Activated effector memory CD4-positive, alpha-beta T cell treated with anti-CD3 and anti-CD28 coated beads, Interleukin-2, amount 50 U/mL, for 16 hours (primary cell): ENCODE measurements at regions not wholly inside any gene's neighbourhood (a gene's known extent, or its start where the extent isn't known, plus 50 kb on each side); places are given as distances from the start of the nearest gene placed in this dataset.
"Not testable (repeated sequence)": the region's sequence is repeated elsewhere in the genome, so short reads cannot be mapped to it uniquely, and the experiment has no call there.

Experiments
- DNase-seq: peaks from one replicate; pipeline ENCODE4 v3.0.0-alpha.2; 2020

DNA sequence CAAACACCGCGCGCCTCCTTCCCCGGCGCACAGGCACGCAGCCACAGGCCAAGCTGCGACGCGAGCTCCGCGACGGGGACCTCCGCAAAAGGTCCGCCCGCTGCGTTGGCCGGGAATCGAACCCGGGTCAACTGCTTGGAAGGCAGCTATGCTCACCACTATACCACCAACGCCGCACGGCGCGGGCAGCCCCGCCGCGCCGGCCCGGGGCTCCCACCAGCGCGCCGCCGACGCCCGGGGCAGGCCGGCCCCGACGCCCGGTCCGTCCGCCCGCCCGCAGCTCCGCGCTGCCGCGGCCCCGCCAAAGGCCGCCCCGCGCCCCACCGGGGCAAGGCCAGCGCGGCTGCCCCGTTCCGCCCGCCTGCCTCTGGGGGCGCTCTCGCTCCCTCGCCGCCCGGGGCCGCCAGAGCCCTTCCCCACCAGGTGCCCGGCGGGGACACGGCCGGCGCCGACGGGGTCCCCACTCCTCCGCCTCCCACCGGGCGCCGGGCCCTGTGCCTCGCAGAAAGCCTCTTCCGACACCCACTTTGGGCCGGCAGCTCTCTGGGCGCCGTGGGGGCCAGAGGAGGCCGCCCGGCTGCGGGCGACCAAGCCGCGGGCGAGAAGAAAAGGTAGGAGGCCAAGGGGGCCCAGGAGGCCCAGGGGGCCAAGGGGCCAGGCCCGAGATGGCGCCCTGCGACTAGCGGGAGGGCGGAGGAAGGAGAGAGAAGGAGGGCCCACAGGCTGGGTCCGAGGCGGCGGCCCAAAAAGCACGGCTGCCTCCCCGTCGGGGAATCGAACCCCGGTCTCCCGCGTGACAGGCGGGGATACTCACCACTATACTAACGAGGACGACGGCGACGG, 50.2 kb upstream of the FCGR2A start:
- not testable (repeated sequence) for DNase-seq

DNA sequence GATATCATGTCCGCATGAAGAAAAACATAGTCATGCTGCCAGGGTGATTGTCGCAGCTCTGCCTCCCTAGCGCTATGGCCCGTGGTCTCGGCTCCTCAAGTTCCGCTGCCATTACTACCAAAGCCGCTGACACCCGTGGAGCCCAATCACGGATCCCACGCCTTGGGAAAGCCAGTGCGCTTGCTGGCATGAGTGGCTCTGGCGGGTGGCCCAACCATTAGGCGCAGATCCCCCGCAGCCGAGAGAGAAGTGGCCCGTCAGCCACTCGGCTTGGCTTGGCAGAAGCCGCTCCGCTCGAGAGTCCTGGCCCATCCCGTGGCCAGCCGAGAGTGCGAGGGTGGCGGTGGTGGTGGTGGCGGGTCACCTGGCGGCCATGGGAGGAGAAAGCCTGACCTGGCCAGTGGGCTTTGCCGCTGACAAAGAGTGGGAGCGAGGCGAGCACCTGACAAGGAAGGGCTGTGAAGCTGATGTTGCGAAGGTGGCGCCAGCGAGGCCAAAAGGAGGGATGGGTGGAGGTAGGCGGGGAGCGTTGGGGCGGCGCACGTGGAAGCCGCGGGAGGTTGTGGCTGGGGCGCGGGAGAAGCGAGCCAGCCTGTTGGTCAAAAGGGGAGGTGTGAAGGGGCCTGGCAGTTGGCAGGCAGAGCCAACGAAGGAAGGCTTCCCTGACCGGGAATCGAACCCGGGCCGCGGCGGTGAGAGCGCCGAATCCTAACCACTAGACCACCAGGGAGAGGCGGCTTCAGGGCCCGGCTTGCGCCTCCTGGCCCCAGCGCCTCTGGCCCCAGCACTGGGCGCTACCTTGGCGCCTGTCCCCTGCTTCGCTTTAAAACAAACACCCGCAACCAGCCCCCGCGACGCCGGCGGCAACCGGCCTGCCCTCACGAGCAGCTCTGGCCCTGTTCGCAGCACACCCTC, 51.0 kb upstream of the FCGR2A start:
- not testable (repeated sequence) for DNase-seq

DNA sequence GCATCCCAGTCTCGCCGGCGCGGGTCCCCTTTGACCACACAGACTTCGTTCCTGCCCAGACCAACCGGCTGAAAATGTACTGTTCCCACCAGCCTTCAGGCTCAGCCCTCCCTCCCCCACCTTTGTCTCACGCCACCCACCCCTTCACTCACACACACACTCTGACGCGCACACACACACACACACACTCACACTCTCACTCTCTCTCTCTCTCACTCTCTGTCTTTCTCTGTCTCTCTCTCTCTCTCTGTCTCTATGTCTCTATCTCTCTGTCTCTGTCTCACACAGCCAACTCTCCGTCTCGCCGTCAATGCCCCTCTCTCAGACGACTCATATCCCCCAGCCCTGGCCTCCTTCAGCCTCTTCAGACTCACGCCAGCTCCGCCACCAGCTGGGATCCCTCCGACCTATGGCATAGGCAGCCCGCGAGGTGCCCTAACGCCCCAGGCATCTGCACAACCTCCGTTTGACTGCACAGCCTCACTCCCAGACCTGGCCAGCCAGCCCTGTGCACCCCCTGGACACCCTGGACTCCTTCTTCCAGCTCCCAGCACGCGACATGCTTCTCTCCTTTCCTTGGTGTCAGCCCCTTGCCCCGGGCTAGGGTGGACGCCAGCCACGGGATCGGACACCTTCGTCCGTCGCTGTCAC, 53.4 kb upstream of the FCGR2A start:
- DNase-seq, result not testable (repeated sequence)

- DNase-seq, result not testable (repeated sequence)
Measured at GRCh38 chr1:161447760-161448332, 57.4 kb upstream of the FCGR2A start.

DNA sequence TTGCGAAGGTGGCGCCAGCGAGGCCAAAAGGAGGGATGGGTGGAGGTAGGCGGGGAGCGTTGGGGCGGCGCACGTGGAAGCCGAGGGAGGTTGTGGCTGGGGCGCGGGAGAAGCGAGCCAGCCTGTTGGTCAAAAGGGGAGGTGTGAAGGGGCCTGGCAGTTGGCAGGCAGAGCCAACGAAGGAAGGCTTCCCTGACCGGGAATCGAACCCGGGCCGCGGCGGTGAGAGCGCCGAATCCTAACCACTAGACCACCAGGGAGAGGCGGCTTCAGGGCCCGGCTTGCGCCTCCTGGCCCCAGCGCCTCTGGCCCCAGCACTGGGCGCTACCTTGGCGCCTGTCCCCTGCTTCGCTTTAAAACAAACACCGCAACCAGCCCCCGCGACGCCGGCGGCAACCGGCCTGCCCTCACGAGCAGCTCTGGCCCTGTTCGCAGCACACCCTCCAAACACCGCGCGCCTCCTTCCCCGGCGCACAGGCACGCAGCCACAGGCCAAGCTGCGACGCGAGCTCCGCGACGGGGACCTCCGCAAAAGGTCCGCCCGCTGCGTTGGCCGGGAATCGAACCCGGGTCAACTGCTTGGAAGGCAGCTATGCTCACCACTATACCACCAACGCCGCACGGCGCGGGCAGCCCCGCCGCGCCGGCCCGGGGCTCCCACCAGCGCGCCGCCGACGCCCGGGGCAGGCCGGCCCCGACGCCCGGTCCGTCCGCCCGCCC, 58.1 kb upstream of the FCGR2A start:
- DNase-seq, result not testable (repeated sequence)

DNA sequence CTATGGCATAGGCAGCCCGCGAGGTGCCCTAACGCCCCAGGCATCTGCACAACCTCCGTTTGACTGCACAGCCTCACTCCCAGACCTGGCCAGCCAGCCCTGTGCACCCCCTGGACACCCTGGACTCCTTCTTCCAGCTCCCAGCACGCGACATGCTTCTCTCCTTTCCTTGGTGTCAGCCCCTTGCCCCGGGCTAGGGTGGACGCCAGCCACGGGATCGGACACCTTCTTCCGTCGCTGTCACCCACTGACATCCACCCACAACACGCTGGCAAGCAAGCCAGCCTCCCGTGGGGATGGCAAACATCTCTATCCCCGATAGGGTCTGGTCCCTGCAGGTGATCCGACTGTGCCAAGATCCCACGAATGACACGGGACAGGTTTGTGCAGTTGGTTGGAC, 60.5 kb upstream of the FCGR2A start:
- DNase-seq, result peak; percentile 71

DNA sequence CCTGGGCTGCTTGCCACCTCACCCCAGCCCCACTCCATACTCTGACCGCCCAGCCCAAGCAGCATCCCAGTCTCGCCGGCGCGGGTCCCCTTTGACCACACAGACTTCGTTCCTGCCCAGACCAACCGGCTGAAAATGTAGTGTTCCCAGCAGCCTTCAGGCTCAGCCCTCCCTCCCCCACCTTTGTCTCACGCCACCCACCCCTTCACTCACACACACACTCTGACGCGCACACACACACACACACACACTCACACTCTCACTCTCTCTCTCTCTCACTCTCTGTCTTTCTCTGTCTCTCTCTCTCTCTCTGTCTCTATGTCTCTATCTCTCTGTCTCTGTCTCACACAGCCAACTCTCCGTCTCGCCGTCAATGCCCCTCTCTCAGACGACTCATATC, 61.0 kb upstream of the FCGR2A start:
- DNase-seq, result not testable (repeated sequence)

DNA sequence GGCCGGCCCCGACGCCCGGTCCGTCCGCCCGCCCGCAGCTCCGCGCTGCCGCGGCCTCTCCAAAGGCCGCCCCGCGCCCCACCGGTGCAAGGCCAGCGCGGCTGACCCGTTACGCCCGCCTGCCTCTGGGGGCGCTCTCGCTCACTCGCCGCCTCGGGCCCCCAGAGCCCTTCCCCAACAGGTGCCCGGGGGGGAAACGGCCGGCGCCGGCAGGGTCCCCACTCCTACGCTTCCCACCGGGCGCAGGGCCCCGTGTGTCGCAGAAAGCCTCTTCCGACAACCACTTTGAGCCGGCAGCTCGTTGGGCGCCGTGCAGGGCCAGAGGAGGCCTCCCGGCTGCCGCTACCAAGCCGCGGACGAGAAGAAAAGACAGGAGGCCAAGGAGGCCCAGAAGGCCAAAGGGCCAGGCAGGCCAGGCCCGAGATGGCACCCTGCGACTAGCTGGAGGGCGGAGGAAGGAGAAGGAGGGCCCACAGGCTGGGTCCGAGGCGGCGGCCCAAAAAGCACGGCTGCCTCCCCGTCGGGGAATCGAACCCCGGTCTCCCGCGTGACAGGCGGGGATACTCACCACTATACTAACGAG, 64.9 kb upstream of the FCGR2A start:
- peak; percentile 84 for DNase-seq

- peak; percentile 64 for DNase-seq
Measured at GRCh38 chr1:161439280-161440232, 65.7 kb upstream of the FCGR2A start.

DNA sequence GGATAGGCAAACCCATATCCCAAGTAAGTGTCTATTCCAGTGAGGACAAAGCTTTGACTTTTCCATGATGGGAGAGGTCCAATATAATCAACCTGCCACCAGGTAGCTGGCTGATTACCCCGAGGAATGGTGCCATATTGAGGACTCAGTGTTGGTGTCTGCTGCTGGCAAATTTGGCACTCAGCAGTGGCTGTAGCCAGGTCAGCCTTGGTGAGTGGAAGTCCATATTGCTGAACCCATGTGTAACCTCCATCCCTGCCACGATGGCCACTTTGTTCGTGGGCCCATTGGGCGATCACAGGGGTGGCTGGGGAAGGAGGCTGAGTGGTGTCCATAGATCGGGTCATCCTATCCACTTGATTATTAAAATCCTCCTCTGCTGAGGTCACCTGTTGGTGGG, 65.5 kb upstream of the CFAP126 start:
- not testable (repeated sequence) for DNase-seq

- DNase-seq, result no peak
Measured at GRCh38 chr1:161432091-161432490, 64.4 kb upstream of the CFAP126 start.

DNA sequence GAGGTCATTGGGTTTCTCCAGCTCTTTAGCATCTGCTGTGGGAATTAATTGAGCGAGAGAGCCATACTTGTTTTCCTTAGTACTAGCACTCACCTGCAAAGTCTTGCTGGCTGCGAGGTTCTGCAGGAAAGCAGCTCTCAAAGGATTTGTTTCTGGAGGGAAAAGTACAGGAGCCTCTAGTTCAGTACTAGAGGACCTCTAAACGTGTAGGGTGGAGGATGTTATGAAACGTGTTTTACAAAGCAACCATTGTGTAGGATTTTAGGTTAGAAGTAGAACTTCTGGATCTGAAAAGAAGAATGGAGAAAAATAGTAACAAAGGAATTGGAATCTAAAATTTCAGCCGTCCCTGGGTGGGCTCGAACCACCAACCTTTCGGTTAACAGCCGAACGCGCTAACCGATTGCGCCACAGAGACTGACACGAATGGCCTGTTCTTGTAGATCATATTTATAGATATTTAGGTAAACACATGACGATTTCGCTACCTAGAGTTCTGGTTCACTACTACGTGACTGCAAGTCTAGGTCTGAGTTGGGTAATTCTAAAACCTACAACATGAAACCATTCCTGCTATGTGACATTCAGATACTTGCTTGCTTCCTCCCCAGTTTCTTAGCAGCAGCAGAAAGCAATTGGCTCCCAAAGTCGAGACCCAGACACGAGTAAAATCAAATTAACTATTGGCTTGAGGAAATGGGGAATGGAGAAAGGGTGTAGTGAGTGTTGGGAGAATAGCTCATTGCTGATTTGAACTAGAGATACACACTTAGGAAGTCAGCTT, 60.2 kb upstream of the CFAP126 start:
- no peak for DNase-seq

DNA sequence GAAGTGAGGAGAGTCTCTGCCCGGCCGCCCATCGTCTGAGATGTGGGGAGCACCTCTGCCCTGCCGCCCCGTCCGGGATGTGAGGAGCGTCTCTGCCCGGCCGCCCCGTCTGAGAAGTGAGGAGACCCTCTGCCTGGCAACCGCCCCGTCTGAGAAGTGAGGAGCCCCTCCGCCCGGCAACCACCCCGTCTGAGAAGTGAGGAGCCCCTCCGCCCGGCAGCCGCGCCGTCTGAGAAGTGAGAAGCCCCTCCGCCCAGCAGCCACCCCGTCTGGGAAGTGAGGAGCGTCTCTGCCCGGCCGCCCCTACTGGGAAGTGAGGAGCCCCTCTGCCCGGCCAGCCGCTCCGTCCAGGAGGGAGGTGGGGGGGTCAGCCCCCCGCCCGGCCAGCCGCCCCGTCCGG, 55.2 kb upstream of the CFAP126 start:
- DNase-seq, result not testable (repeated sequence)

GRCh38 chr1:161421456-161421855, 53.8 kb upstream of the CFAP126 start:
- no peak for DNase-seq

DNA sequence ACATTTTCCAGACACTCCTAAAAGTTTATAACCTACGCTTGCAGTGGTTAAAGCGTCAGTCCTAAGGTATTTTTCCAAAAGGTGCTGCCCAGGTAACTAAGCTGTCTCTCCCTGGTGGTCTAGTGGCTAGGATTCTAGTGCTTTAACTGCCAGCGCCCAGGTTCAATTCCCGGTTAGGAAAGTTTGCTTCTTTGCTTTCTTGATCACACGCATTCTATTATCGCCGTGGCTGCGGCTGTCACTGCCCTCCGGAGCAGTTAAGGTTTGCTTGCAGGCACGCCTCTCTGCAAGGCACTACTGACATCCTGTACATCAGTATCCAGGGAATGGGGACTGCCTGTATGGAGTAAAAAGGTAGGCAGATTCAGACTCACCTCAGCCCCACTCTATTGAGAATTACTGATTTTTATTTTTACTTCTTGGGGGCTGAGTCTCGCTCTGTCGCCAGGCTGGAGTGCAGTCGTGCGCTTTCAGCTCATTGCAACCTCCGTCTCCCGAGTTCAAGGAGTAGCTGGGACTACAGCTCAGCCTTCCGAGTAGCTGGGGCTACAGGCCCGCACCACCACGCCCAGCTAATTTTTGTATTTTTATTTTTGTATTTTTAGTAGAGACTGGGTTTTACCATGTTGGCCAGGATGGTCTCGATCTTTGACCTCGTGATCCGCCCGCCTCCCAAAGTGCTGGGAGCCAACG, 53.2 kb upstream of the CFAP126 start:
- DNase-seq, result no peak

DNA sequence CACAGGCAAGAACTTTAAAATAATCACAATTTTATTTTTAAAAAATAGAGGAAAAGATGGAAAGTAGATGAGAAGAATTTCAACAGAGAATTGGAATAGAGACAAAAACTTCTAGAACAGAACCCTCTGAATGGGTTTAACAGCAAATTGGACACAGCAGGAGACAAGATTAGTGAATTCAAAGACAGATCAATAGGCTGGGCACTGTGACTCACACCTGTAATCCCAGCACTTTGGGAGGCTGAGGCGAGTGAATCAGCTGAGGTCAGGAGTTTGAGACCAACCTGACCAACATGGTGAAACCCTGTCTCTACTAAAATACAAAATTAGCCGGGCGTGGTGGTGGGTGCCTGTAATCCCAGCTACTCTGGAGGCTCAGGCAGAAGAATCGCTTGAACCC, 49.9 kb upstream of the CFAP126 start:
- not testable (repeated sequence) for DNase-seq
